ACHN (cell line): ENCODE measurements at regions not wholly inside any gene's neighbourhood (a gene's known extent, or its start where the extent isn't known, plus 50 kb on each side); places are given as distances from the start of the nearest gene placed in this dataset.
A peak's percentile ranks its signal among the peaks of the same experiment; 100 is the strongest.
"Not testable (repeated sequence)": the region's sequence is repeated elsewhere in the genome, so short reads cannot be mapped to it uniquely, and the experiment has no call there.

Source experiments
- DNase-seq: peaks from one replicate; pipeline ENCODE4 v3.0.0-alpha.2; 2015
- in situ Hi-C: cut with HindIII; loops from 2 replicates; pipeline ENCODE4 v1.10.0; 2017; ENCODE audit warnings: low sequenced_read_pairs, low pct_ligation_motif_present, low pct_unique_long_range_greater_than_20kb

DNA sequence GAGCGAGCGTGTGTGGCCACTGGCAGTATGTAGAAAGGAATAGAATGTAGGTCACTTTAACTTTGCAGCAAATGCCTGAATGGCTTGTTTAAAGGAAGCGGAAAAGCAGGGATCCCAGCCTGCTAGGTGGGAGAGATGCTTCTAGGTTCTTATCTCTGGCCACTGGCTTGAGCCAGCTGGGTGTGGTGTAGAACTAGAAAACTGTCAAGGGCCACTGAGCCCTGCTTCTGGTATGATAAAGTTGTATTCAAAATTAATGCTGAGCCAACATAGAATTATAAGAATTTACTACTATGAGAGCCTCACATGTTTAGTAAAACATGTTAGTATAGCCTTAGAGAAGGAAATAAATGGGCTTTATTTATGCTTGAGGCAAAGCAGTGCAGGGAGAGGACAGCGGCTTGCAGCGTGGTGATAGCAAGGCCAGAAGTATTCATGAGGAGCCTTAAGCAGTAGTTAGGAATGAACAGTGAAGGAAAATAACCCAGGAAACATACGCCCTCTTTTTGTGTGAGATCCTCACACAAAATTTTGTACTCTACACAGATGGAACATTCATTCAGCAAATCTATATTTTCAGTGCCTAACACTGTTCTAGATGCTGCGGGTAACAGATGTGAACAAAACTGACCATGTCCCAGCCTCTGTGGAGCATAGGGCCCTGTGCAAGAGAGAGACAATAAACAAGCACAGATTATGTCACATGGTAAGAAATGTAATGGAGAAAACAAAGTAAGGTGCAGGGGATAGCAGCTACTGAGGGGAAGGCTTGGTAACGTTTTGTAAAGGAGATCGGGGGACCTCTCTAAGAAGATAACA lies 863.2 kb downstream of the DIAPH3 start:
- DNase-seq: no peak
- in situ Hi-C loops: no loop called here

DNA sequence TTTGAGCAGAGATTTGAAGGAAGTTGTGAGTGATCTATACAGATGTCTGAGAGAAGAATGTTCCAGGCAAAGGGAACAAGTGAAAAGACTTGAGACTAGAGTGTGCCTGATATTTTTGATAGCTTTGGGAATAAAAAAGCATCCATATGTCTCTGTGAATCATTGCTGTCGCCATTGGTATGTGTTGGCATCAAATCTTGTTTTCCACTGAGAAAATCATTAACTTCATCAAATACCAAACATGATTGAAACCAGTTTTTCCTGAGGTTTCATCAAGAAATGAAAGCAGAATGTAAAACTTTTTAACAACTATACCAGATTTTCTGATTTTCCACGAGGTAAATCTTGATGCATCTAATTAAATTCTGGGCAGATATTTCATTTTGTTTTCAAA lies 862.6 kb downstream of the DIAPH3 start:
- in situ Hi-C loops: no loop called here
- DNase-seq: no peak

DNA sequence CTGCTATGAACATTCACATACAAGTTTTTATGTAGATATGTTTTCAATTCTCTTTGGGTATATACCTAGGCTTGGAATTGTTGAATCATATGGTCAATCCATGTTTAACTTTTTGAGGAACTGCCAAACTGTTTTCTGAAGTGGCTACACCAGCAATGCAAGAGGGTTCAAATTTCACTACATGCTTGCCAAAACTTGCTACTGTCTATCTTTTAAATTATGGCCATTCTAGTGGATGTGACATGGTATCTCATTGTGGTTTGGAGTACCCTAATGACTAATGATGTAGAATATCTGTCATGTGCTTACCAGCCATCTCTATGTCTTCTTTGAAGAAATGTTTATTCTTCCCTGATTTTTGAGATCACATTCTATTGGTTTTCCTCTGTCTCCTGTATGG lies 860.3 kb downstream of the DIAPH3 start:
- no peak for DNase-seq
- in situ Hi-C loops: no loop called here

DNA sequence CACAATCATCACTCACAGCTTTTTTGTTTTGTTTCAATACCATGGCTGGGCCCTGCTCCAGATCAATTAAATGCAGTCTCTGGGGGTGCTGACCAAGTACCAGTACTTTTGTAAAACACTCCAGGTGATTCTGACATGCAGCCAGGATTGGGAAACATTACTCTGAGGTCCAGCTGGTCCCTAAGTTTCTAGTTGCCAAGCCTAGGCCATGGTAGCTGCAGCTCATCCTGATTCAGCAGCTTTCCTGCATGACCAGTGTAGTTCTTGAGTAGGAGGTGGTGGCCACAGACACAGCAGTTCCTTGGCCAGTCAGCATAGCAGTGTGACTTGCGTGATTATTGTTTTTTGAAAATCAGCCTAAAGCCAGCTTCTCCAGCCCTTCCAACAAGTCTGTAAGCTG lies 859.1 kb downstream of the DIAPH3 start:
- no peak for DNase-seq
- in situ Hi-C loops: no loop called here

DNA sequence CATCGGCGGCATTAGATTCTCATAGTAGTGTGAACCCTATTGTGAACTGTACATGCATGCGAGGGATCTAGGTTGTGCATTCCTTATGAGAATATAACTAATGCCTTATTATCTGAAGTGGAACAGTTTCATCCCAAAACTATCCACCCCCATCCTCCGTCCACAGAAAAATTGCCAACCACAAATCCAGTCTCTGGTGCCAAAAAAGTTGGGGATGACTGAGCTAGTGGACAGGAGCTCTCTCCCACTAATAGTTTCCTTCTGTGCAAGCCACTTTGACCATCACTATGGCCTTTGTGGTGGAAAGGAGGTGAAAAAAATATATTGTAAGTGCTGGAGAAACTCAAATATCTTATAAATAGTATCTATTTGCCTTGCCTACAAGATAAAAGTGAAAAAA lies 857.8 kb downstream of the DIAPH3 start:
- in situ Hi-C loops: no loop called here
- no peak for DNase-seq

DNA sequence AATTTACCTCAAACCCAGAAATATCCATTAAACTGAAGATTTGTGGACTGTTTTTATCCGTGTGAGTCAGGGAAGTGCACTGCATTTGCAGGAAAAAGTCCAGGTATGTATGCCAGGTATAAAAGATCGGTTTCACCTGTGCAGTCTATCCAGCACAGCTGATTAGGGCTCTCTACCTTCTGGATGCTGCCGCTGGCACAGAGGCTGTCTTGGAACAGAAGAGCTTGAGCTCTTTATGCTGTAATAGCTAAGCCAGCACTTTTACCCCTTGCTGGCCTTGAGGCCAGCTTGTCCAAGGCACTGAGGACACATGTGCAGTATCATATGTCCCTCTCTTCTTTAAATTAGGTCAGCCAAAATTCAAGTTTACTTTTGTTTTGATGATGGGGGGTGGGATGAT lies 851.0 kb downstream of the DIAPH3 start:
- in situ Hi-C loops: no loop called here

DNA sequence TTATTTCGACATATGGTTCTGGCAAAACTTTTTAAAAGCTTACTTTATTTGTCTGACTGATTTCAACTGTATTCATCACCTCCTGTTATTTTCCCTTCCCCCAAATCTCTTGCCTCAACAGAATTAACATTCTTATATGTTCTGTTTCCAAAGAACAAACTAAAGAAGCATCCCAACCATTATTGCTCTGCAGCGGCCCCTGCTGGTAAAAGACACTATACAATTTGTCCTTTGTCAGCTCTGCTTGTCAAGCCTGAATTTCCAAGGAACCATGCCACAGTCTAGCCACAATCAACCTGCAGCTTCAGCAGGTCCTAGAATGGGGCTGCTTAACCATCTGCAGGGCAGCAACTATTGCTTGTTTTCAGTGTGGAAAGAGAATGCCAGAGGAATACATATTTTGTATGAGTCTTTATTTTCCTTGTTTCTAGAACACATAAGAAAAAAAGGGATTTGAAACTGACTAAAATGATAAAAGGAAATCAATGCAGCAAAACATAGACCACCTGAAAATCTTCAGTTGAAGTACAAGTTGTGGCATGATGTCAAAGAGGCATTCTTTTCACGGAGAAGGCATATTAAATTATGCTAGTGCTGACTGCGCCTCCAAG lies 845.3 kb downstream of the DIAPH3 start:
- peak; percentile 57 for DNase-seq
- in situ Hi-C loops: no loop called here

More for the DNA sequence above, 851.0 kb downstream of the DIAPH3 start:
- DNase-seq: no peak

DNA sequence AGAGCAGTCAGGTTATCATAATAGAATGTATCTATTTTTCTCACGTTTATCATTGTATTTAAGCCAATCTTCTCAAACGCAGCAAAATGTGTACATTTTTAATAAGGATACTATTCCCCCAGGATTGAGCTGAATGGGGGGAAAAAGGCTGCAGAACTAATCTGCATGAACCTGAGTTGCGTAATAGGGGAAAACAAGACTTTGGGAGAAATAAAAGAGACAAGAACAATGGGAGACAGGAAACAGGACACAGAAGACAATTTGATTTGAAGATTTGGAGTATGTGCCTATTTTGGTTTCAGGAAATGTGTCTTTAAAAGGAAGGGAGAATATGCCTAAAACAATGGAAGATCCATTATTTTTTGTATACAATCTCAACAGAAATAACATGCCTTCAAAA lies 844.5 kb downstream of the DIAPH3 start:
- in situ Hi-C loops: no loop called here
- no peak for DNase-seq

DNA sequence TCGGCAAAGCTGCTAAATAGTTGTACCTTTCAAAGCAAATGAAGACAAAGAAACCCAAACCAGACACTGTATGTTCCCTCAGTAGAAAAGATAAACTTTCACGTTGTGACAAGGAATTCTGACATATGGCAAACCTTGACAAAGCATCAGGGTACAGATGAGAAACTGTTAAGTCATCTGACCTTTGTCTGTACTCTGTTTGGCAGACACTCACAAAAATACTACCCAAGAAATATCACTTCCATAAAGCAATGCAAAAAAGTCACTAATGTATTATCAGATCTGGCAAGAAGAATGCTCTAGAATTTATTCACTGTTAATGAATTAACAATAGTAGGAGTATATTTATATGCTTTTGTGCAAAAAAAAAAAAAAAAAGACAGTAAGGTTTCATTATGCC lies 843.7 kb downstream of the DIAPH3 start:
- no peak for DNase-seq
- in situ Hi-C loops: no loop called here

DNA sequence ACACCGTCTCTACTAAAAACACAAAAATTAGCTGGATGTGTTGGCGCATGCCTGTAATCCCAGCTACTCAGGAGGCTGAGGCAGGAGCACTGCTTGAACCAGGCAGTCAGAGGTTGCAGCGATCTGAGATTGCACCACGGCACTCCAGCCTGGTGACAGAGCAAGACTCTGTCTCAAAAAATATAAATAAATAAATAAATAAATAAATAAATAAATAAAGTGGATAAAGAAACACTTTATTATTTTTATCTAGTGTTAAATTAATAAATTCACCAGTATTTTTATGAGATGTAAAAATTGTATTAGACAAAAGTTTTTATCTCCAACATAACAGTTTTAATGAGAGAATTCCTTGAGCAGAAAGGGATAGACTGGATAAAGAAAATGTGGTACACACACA lies 839.3 kb downstream of the DIAPH3 start:
- in situ Hi-C loops, DNase-seq: not testable (repeated sequence)

DNA sequence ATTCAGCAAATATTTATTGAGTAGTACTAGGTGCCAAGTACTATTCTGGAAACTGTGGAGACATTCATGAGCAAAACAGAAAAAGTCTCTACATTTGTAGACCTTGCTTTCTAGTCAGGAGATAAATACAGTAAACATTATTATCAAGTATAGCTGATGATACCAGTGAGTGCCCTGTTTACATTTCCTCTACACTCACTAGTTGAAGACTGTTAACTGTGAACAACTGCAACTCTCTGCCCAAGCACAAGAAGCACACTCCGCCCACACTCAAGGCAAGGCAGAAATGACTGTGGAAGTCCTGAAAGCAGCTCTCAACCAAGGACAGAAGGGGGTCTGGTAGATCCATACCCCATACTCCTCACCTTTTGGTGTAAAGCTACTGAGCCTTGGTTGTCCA lies 837.0 kb downstream of the DIAPH3 start:
- in situ Hi-C loops: no loop called here
- DNase-seq: no peak

DNA sequence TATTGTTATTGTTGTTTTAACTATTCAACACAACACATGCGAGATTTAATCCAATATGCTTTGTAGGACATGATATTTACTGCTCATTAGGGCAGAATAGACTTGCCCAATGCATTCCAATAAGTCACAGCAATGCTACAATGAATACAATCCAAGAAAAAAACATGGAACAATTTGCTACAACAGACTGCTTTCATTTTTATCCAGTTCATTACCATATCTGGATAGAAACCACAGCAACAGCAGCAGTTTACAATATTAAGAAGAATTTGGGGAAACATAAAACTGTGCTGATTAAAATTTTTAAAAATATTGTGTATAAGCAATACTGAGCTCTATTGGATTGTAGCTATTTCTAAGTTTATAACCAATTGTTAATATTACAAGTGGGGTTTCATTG lies 833.0 kb downstream of the DIAPH3 start:
- no peak for DNase-seq
- in situ Hi-C loops: no loop called here

DNA sequence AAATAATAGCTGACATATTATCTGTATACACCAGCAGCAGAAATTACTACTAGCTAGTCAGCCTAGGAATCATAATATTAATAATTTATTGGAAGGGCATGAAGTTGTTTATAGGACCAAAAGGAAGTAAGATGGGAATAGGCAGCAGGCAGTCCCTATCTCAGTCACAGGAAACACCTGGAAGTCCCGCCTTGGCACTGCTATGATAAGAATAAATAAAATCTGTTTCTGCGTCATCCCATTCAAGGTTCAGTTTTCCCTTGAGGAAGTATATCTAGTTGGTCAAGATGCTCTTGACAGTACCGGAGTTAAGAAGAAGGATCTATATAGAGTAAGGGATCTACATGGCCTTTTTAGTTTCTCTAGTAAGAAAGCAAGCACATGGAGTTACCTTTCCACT lies 830.8 kb downstream of the DIAPH3 start:
- in situ Hi-C loops: no loop called here
- DNase-seq: no peak

DNA sequence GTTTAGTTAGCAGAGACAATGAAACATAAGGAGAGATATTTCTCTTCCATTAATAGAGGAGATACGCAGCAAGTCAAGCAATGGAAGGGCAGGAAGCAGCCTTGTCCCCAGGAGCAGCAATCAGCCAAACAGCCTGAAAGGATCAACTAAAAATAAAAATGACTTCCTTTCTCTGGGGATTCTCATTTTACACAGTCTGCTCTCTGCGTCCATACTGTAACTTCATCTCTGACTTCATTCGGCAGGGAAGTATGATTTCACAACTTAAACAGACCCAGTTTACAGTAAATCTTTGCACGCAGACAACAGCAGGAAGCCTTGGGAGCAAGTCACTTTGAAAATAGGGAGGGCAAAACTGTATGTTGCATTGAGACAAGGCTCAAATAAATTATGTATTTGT lies 826.7 kb downstream of the DIAPH3 start:
- in situ Hi-C loops: no loop called here

DNA sequence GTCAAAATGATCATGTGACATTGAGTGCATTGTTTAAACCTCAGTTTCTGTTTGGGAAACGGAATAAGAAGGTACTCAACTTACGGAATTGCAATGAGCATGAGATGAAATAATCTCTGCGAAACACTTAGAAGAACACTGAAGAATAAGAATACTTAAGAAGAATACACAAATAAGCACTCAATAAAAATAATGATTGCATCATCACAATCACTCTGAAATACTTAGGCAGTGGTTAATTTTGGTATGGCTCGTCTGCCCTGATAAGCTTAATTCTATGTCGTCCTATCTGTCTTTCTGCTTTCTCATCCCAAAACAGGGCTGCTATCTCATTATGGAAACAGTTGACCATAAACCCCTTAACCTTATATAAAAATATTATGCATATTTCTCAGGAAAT lies 823.6 kb downstream of the DIAPH3 start:
- DNase-seq: no peak
- in situ Hi-C loops: no loop called here

More for the DNA sequence above, 826.7 kb downstream of the DIAPH3 start:
- DNase-seq: no peak

DNA sequence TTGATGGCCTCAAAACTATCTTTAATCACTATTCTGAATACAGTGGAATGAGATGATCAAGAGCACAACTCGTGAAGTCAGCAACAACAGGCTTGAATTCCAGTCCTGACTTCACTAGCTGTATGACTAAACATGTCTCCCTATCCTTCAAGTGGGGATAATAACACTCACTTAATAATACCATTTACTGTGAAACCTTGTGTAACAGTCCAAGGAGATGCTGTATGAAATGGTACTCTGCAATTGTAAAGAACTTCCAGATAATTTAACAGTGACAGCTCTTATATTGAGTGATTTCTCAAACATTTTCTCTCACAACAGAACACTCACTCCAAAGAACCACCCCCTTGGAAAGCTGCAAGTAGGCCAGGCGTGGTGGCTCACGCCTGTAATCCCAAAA lies 823.1 kb downstream of the DIAPH3 start:
- no peak for DNase-seq
- in situ Hi-C loops: no loop called here

DNA sequence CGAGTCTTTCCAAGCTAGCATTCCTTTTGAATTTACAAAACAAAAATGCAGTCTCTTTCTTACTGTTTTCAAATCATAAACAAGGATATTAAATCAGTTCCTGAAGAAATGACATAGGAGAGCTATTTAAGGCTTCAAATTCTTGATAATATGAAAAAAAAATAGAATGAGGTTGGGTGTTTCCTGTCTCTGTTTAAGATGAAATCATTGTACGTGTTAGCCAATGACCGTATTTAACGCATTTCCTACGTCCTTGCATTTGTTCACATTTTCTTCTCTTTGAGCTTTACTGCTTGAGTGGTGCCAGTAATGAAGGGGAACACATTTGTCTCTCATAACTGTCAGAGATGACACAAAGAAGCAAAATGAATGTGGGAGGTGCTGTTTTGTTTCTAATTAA lies 821.3 kb downstream of the DIAPH3 start:
- no peak for DNase-seq
- in situ Hi-C loops: no loop called here

DNA sequence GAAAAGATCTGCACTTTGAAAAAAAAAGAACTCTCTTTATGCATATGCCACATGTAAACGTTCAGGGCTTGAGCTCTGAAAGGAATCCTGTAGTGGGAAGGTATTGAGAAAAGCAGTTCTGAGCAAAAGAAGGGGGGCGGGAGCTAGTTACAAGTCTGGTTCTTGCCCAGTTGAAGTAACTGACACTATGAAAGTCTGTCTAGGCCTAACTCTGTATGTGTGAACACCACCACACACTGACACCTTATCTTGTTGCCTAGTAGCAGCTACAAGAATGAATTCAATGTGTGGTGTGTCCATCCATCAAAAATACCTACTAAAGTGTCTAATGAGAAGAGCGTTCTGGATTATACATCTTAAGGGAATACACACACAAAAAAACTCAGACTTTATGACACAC lies 820.6 kb downstream of the DIAPH3 start:
- in situ Hi-C loops: no loop called here
- no peak for DNase-seq

DNA sequence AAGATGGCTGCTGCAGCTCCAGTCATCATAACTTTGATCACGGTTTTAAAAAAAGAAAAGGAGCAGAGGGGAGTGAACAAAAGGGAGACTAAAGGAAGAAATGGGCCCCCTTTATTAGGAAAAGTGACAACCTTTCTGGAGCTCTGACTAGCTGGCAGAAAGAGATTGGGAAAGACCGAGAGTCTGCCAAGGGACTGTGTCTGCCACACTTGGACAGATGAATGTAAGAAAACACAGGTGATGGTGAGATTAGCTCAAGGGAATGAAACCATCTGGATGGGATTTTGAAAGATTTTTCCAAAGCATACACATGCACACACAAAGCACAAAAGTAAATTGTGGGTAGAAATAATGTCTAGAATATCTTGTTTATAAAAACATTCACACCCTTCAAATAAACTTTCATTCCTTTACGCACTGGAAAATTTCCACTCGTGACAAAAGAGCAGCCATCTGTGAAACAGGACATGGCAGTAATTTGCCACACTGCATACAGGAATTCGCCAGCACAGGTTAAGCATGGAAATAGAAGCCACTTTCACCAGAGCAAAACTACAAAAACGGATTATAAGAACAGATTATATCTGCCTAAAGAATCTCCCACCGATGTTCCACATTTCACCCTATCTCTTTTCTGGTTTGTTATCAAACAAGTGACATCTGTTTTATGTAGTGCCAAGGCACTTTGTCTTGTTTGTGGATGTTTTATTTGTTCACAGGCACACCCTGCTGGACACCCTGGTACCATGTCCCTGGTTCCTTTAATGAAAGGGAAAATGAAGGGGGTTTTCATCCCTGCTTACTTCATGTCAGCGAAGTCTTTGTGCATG lies 819.5 kb downstream of the DIAPH3 start:
- no peak for DNase-seq
- in situ Hi-C loops: no loop called here
